Skin of body (tissue), 1 donor: ENCODE measurements at regions not wholly inside any gene's neighbourhood (a gene's known extent, or its start where the extent isn't known, plus 50 kb on each side); places are given as distances from the start of the nearest gene placed in this dataset.

ENCODE experiments used
- DNase-seq: peaks from one replicate; lab custom pipeline; 2025; lab: John Stamatoyannopoulos, UW

GRCh38 chr5:155193483-155194107, 180.0 kb downstream of the KIF4B start:
- DNase-seq = no peak

- no peak for DNase-seq
These were observed 187.1 kb downstream of the KIF4B start for GRCh38 chr5:155200608-155201007.

DNA sequence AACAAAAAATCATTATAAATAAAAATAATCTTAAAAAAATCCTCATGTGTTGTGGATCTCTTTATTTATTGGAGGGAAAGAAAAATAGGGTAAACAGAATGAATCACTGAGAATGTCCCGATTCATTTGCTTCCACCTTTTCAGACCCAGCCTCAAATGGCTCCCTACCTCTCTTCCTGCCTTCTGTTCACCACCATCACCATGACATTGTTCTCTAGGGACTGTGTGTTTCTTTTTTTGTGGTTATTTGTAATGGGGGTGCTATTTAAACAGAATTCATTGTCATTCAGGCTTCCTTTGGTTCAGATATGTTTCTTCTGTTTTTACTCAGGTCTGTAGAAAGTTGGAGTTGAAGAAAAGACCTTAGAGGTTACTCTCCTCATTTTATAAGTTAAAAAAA, 198.2 kb downstream of the KIF4B start:
- no peak for DNase-seq

DNA sequence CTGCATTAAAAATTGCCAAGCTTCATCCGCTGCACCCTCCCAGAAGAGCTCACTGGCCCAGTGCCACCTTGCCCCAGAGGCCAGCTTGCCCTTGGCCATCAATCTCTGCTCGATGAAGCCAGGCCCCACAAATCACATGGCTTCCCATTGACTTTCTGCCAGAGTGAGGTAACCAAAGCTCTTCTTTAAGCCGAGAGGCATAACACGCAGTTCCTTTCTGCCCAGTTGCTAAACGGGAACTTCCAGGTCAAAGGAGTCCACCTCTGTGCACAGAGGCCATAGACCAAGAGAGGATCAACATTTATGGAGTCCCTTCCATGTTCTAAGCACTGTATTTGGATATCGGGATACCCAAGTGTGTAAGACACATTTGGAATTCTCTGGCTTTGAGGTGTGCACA, 208.8 kb downstream of the KIF4B start:
- no peak for DNase-seq

- DNase-seq = no peak
These were observed 215.6 kb downstream of the KIF4B start for GRCh38 chr5:155229135-155229534.

GRCh38 chr5:155239803-155240202, 226.2 kb downstream of the KIF4B start:
- no peak for DNase-seq

GRCh38 chr5:155250596-155250995, 237.0 kb downstream of the KIF4B start:
- DNase-seq = no peak

DNA sequence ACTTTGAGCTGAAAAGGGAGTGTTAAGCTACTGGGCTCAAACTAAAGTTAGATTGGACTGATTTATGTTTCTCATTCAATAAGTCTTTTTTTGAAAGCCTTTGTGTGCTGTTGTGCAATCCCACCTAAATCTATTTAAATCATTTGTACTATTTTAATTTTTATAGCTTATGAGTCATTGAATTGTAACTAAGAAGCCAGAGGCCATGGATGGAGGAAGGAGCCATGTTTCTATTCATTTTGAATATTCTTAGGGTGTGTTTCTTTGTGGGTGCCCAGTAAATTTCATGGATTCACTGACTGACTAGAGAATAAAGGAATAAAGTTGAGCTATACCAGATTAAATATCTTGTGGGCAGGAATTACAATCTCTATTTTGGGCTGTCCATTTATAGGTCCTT, 238.5 kb downstream of the KIF4B start:
- DNase-seq = no peak

GRCh38 chr5:155252717-155253116, 239.2 kb downstream of the KIF4B start:
- DNase-seq = no peak

DNA sequence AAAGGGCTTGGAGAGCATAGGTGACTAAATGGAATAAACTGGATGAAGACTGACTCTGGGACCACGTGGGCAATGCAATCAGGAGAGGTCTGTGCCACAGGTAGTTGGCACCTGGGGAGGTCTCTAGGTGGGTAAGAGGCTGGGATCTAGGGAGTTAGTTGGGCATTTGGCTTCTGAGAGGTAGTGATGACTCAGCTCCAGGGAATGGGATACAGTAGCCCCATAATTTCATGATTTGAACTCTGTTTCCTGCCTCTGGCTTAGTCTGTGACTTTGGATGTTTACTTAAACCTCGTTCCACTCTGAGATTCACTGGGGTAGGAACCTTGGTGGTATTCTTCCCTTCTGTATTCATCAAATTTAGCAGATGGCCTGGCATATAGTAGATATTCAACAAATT, 240.8 kb downstream of the KIF4B start:
- no peak for DNase-seq

- DNase-seq = no peak
These were observed 244.6 kb downstream of the KIF4B start for GRCh38 chr5:155258161-155258560.

DNA sequence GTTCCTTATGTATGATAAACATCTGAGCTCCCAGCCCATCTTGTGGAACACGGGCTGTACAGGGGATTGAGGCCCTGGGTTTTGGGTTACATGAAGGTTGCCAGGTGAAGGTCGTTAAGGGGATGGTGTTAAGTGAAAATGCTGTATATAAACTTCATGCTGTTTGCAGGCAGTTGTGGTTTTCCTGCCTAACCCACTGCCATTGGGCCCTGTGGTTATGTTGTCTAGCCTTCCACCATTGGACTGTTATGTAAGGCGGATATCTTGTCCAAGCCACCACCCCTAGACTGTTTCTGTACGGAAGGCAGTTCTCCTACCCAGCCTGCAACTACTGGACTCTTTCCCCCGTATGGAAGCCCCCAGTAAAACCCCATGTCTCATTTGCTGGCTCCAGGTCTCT, 246.1 kb downstream of the KIF4B start:
- DNase-seq = no peak

GRCh38 chr5:155260798-155261197, 247.2 kb downstream of the KIF4B start:
- no peak for DNase-seq

DNA sequence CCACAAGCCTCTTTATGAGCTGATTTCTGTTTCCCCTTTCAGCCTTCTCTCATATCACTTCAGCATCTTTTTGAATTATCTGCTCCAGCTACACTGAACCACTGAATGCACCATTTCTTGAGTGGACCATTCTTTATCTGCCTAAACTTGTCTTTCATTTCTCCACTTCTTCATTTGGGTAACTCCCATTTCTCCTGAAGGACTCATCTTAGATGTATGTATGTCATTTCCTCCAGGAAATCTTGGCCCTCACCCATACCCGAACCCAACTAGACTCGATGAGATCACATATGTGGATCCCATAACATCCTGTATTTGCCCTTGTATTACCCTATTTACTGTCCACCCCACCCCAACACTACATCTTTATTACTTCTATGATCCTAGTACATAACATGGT, 249.8 kb downstream of the KIF4B start:
- no peak for DNase-seq

- no peak for DNase-seq
These were observed 251.3 kb downstream of the KIF4B start for GRCh38 chr5:155264809-155265208.

- no peak for DNase-seq
These were observed 255.3 kb downstream of the KIF4B start for GRCh38 chr5:155268770-155269425.

GRCh38 chr5:155270725-155271124, 257.2 kb downstream of the KIF4B start:
- no peak for DNase-seq

DNA sequence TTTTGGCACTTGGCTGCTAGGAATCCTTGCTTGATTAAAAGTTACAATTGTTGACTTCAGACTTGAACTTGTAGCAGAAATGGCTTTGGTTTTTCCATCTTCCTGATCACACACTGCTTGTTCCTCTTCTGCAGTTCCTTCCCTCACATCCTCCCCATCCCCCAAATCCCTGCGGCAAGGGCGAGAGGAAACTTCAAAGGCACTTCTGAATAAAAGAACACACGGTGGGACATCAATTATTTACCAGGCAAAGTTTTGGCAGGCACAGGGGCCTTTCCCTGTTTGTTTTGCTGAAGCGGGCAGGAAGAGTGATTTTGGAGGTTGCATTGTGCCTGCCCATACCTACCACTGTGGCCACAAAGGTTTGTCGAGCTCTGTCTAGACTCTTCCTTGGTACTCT, 260.9 kb downstream of the KIF4B start:
- no peak for DNase-seq

DNA sequence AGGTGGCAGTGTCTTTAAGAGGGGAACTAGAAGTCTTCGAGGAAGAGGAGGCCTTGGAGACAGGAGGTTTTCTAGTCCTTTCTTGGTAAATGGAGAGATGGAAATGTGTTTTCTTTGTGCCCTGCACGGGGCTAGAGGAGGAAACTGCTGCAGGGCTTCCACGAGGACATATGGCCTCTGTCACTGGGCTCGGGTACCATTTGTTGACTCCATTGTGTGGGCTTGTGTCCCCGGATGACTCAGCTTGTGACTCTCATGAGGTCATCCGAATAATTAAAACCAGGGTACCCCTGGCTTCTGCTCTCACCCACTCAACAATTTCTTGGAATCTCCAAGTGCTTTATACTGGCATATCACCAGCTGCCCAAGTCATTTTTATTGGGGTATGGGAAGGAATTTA, 261.7 kb downstream of the KIF4B start:
- DNase-seq = no peak

- no peak for DNase-seq
These were observed 262.7 kb downstream of the KIF4B start for GRCh38 chr5:155276231-155276630.

- DNase-seq = no peak
These were observed 265.0 kb downstream of the KIF4B start for GRCh38 chr5:155278532-155278931.

GRCh38 chr5:155282503-155283107, 269.1 kb downstream of the KIF4B start:
- DNase-seq = no peak

GRCh38 chr5:155285706-155286105, 272.2 kb downstream of the KIF4B start:
- no peak for DNase-seq
